ENCODE measurements at regions not wholly inside any gene's neighbourhood (a gene's known extent, or its start where the extent isn't known, plus 50 kb on each side); places are given as distances from the start of the nearest gene placed in this dataset.

- TF ChIP-seq GATA2 (IDR thresholded peaks at IDR 0.05; ENCODE audit: low read depth, low read length): no peak
- TF ChIP-seq GATA3 (IDR thresholded peaks at IDR 0.05; ENCODE audit: low read depth, low read length): no peak
These were observed 170.4 kb upstream of the LDB2 start for GRCh38 chr4:17068891-17069290.
